Stimulated activated CD4-positive, alpha-beta T cell treated with anti-CD3 and anti-CD28 coated beads, Interleukin-1b, Interleukin-23, amount 100 ng/mL, for 1 hour (primary cell): ENCODE measurements at regions not wholly inside any gene's neighbourhood (a gene's known extent, or its start where the extent isn't known, plus 50 kb on each side); places are given as distances from the start of the nearest gene placed in this dataset.

Source experiments
- DNase-seq, 2 donors: peaks; one replicate each; pipeline ENCODE4 v3.0.0-alpha.2; 2020; ENCODE audit warnings: low read depth in 2 of 2

DNA sequence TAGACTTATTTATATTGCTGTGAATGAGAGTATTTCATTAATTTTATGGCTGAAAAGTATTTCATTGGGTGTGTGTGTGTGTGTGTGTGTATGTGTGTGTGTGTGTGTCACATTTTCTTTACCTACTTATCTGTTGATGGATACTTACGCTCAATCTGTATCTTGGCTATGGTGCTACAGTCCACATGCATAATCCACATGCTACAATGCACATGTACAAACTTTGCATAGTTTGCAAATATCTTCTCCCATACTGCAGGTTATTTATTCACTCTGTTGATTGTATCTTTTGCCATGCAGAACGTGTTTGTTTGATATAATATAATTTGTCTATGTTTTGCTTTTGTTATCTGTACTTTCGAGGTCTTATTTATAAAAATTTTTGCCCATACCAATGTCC is 167.8 kb downstream of the RAB28 start:
- no peak for DNase-seq

DNA sequence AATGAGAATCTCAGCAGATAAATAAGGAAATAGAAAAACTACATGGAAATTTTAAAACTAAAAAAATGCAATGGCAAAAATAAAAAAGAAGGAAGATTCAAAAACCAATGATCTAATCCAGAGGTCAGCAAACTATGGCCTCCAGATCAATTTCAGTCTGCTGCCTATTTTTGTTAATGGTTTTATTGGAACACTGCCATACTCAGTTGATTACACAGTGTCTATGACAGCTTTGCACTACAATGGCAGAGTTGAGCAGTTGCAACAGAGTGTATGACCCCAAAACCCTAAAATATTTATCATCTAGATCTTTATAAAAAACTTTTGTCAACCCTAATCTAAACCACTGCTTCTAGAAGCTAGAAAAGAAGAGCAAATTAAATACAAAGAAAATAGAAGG is 170.3 kb downstream of the RAB28 start:
- DNase-seq: no peak

DNA sequence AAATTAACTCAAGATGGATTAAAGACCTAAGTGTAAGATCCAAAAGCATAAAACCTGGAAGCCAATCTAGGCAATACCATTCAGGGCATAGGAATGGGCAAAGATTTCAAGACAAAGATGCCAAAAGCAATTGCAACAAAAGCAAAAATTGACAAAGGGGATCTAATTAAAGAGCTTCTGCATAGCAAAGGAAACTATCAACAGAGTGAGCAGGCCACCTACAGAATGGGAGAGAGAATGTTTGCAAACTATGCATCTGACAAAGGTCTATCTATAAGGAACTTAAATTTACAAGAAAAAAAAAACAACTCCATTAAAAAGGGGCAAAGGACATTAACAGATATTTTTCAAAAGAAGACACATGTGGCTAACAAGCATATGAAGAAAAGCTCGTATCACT is 171.9 kb downstream of the RAB28 start:
- DNase-seq: no peak

DNA sequence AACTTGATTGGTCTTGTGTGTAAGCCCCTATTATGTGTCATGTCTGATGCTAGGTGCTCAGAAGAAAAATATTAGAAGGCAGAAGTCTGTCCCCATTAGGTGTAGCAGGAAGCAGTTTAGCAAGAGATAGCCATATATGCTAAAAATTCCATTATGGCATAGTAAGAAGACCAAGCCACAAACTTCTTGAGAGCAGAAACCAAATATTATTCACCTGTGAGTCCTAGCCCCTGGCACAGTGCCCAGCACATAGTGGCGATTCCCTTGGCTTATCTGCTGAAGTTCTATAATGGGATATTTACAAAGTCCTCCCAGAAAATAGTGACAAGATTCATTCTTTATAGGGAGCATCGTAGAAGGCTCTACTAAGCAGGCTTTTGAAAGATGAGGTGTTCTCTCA is 174.4 kb downstream of the RAB28 start:
- no peak for DNase-seq

DNA sequence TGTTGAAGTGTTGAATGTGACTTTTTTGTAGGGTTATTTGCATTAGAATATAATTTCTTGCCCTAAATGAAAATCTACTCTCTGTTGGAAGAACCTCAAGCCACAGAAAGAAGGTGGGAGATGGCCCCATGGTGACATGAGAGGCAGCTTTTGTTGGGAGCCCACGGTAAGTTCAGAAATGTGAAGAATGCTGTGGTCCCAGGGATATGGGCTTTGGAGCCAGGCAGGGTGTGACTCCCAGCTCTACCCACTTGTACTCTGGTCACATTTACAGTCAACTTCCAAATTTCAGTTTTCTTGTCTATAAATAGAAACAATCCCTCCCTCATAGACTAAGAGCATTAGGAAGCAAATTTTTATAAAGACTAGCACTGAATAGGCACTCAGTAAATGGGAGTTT is 177.8 kb downstream of the RAB28 start:
- no peak for DNase-seq

DNA sequence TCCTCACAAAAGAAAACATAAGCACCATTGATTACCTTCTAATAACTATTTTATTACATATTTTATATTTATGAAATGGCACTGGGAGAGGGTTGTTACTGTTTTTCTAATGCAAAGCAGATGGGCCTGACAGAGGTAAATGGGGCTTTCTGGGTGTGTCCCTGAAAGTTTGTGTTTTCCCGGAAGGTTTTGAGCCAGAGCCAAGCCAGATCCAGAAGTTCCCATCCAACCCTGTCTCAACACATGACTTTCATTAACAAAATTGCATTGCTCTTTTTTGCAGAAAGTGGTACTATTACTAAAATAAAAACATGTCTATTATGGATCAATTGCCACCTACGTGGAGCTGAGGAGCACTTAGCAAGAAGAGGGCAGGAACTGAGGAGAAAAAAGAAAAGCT is 181.3 kb downstream of the RAB28 start:
- DNase-seq: no peak

DNA sequence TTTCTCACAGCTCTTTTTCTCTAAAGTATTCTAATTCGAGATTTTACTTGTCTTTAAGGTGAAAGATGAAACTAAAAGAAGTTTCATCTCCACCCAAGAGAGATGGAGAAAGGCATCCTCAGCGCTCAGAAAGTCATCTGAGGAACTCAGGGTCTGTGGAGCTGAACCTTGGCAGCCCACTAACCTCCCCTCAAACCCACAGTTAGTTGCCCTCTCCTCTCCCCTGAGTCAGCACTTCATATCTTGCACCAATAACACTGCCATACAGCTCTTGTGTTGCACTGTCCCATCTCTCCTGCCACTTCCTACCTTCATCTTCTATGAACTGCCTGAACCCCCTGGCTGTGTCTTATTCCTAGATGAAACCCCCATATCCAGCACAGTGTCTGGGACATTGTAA is 184.8 kb downstream of the RAB28 start:
- DNase-seq: no peak

DNA sequence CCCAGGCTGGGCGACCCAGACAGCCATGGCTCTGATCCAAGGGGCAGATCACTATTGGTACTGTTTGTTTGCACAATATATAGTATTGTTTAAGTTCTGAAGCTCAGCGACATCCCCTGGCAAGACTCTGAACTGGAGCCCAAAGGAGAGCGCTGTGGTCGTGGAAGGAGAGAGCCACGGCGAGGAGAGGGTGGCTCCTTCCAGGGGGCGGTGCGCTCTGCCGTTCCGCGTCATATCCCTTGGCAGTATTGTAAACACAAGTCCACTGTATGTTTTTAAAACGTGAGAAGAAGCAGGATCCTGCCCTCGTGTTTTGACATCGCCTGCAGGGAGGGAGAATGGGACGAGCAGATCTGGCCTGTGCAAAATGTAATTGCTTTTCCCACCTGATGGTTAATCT is 185.5 kb downstream of the RAB28 start:
- DNase-seq: no peak

DNA sequence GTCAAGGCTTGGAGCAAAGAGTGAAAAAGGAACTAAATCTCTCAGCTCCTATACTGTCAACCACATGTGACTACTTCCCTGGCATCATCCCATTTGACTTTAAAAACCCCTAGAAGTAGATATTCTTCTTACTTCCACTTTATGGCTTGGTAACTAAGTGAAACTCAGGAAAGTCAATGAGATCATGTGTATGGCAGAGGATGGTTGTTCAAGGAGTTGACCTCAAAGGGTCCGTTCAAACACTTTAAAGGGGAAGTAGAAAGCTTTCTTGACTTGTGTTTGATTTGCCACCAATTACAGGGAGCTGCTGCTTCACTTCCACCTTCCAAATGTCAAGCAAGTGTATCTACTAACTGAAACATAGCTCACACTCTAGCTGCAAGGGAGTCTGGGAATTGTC is 187.2 kb downstream of the RAB28 start:
- DNase-seq: no peak

DNA sequence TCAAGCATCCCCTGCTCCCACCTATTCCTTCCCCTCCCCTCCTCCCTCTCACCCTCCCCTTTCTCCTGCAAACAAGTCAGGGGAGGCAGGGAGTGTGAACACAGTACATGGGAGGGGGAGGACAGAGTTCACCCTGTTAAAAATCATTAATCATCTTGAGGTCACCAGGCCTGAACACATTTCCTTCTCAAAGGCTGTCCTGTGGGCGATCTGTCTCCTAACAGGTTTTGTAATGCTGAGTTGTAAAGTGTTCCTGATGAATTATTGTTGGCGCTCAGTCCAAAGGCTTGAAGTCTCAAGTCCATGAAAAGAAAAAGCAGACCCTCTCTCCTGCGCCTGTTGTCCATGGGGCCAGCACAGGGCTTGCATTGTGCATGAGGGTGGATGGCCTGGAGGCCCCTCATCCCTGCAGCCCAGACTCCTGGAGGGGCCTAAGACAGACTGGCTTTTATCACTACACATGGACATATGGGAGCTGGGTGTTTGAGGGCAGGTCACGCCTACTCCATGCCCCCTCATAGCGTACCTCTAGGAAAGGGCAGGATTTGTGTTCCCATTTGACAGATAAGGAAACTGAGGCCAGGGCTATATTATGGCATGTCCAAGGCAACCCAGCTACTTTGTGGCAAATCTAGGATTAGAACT is 189.1 kb downstream of the RAB28 start:
- DNase-seq: no peak

DNA sequence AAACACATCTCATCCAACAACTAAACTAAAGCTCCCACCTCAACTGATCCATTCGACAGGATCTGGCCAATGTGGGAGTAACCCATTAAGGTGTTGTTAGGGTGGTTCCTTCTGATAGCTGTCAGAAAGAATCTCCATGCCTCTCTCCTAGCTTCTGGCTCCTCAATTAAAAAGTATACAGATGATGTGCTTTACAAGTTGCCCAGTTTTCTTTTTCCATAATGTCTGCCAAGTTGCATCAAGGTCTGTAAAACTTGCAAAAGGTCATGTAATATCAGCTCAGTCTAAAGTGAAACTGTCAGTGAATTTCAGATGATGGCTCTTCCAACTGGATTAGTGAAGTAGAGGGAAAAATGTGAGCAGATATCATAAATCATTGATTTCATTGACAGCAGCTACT is 191.8 kb downstream of the RAB28 start:
- no peak for DNase-seq

DNA sequence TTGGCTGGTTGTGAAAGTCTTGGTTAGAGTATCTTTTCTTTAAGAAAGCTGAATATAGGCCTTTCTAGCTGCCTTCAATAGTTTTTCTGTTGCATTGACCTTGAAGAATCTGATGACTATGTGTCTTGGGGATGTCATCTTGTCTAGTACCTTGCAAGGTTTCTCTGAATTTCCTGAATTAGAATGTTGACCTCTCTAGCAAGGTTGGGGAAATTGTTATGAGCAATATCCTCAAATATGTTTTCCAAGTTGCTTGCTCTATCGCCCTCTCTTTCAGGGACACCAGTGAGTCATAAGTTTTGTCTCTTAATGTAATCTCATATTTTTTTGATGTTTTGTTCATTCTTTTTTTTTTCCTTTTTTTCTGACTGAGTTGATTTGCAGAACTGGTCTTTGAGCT is 194.7 kb downstream of the RAB28 start:
- no peak for DNase-seq

DNA sequence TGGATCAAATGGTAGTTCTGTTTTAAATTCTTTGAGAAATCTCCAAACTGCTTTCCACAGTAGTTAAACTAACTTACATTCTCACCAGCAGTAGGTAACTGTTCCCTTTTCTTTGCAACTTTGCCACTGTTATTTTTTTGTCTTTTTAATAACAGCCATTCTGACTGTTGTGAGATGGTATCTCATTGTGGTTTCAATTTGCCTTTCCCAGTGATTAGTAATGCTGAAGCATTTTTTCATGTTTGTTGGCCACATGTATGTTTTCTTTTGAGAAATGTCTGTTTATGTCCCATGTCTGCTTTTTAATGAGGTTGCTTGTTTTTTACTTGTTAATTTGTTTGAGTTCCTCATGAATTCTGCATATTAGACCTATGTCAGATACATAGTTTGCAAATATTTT is 198.8 kb downstream of the RAB28 start:
- no peak for DNase-seq

DNA sequence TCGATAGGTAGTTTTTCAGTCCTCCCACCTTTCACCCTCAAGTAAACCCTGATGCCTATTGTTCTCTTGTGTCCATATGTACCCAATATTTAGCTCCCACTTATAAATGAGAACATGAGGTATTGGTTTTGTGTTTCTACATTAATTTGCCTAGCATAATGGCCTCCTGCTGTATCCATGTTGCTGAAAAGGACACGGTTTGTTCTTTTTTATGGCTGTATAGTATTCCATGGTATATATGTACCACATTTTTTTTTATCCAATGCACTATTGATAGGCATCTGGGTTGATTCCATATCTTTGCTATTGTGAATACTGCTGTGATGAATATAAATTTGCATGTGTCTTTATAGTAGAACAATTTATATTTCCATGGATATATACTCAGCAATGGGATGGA is 199.2 kb downstream of the RAB28 start:
- no peak for DNase-seq

DNA sequence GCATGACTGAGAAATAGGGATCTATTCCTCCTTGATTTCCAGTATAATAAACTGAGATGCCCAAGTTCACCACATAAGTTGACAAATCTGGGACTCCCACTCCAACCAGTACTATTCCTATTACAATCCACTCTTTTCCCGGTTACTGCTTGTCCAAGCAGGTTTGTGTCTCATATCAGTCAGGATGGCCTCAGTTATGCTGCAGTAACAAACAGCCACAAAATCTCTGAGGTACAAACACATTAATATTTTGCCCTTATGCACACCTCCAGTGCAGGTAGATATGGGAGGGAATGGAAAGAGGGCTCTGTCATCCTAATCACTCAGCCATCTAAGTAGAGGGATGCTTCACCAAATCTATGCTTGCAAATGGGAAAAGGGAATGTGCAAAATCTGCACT is 207.8 kb downstream of the RAB28 start:
- DNase-seq: no peak

DNA sequence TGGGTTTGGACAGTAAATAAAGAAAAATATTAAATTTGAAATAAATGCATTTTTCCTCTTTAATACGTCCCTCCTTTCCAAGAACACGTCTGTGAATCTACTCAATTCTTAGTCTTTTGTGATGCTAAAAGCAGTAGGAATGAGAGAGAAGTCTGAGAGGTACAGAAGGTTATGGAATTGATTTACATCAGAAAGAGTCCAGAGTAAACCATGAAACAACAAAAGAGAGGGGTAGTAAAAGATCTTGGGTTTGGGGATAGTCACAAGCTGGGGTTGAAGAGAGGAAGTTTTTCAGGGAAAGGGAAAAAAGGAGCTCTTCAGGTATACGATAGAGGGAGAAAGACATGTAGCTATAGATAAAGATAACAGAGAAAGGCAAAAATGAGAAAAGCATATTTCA is 215.4 kb downstream of the RAB28 start:
- no peak for DNase-seq

DNA sequence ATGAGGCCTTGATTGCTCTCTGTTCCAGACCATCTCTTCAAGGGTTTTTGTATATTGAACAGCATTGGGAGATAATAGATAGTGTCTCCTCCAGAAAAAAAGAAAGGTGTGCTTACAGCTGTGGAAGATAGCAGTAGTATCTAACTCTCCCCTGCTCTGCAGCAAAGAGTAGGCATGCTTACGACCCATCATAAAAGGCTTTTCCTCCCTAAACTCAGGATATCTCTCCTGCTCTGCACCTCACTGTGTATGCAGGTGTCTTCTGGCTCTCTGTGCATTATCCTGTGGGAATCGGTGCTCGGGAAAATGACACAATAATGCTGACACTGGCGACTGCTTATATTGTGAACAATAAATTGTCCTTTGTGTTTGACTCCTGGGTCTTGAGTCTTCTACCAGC is 216.0 kb downstream of the RAB28 start:
- DNase-seq: no peak

DNA sequence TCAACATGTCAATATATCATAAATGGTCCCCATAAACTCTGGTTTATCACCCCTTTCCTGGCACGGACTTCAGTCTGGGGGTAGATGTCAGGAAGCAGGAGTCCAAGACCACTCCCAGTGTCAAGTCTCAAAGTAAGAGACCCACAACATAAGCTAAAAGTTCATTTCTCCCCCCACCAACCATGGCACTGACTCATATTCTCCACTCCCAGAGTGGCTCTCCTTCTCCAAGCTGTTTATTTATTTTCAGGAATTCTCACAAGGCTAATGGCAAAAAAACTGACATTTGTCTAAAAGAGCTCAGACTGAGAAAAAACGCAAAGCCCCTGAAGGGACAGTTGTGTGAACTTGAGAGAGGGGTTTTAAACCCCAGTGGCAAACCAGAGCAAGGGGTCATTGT is 217.0 kb downstream of the RAB28 start:
- no peak for DNase-seq

DNA sequence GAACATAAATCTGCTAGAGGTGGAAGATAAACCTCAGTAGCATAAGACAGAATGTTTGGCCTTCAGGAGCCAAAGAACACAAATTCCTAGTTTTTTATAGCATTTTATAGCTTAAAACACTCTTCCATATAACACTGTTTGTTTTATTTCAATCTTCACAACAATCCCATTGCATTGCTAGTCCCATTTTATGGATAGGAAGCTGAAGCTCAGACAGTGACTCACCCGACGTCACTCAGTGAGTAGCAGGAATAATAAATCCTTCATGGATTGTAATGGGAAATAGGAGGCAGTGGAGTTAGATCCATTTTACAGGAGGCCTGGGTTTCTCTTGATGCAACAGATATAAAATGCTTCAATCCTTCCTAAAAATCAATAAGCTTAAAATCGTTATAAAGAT is 217.5 kb downstream of the RAB28 start:
- no peak for DNase-seq

DNA sequence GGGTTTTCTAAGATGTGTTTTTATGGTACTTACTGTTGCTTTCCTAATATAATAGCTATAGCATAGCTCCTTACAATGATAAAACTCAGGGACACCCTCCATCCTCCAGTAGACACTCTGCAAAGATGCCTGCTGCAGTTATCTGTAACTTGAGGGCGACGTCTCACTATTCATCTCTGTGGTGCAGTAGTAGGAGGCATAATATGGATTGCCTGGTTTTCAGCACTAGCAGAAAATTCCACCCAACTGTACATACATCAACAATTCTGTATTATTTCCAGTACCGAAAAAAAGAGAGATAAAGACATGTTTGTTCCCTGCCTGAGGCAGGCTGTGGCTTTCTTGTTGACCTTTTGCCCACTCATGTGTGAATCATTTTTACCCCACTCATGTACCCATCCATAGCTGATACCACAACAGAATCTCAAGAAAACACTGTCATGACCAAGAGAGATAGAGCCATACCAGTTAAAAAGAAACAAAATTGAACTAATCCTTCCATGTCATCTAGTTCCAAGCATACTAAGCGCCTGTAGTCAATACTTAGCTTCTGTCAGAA is 220.1 kb downstream of the RAB28 start:
- DNase-seq: no peak

DNA sequence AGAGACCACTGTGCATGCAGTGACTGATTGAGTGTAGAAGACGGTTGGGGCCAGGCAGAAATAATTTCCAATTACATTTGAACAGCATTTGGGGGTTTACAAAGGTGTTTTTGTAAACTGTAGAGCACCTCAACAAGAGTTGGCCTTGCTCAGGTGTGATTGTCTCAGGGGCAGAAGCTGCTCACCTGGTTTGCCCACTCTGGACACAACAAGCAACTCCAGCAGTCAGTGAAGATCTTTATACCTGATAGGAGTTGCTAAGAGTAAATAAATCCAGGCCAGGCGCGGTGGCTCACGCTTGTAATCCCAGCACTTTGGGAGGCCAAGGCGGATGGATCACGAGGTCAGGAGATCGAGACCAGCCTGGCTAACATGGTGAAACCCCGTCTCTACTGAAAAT is 221.3 kb downstream of the RAB28 start:
- no peak for DNase-seq

DNA sequence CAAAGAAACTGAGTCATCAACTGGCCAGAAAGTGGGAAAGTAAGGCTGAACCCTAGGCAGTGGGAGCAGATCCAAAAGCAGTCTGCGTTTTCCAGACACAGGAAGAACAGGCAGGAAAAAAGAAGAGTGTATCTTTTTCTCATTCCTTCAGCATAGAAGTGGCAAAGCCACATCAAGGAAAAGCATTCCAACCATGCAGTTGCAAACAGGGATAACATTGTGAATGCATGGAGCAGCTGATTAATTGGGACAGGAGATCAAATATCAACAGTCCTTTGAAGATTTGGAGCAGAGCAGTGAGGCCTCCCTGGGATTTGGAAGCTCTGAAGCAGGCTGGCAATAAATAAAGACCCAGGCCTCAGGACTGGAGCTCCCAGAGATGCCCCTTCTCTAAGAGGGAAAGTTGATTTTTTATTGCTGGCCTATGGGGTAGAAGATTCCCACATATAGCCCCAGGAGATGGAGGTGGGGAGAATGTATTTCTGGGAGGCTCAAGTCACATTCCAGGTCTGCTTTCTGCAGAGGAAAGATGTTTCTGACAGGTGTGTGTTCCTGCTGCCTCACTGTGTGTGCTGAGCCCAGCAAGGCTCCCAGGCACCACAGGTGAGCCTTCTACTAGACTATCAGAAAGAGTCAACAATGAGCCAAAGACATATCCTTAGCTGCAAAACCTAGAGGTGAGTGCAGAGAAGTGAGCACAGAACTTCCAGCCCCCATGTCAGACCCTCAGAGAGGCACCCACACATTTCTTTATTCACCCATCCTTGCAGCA is 222.5 kb downstream of the RAB28 start:
- DNase-seq: no peak

DNA sequence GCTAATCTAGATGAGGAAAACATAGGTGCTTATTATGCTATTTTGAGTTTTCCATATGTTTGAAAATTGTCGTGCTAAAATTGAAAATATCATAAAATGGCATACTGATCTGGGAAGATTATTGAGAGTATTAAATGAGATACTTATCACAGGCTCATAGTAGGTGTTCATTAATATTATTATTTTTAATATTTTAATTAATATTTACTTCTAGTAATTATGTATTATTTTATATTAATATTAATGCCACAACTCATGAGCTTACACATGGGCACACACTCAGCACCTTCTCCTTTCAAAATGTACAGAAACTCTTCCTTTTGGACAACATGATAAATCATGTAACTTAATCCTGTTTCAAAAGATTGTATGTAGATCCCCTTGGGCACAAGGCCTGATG is 223.6 kb downstream of the RAB28 start:
- no peak for DNase-seq

DNA sequence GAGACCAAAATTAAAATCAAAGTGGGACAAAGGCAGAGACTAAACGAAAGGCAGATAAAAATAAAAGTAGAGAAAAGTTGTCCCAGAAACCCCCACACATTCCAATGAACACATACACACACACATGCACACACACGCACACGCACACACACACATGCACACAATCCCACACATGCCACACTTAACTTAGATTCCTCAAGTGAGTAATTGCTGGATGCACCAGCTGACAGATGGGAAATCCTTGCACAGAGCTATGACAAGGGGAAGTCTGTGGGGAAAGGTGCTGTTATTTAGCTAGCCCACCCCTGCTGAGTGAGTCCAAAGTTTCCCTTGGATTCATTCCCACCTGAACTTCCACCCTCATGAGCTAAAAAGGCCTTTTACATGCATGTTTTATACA is 233.9 kb downstream of the RAB28 start:
- DNase-seq: no peak
